GM12878 (cell line): ENCODE measurements at regions not wholly inside any gene's neighbourhood (a gene's known extent, or its start where the extent isn't known, plus 50 kb on each side); places are given as distances from the start of the nearest gene placed in this dataset.

Source experiments
- ATAC-seq: fragments of 200-7000 bp; cut with Tn5 transposase; 3 replicates; pipeline ENCODE4 v1.9.1; 2020; ENCODE audit warnings: mild to moderate bottlenecking, moderate library complexity
- BruUV-seq: library from RNA; stranded (reverse); fragments of 400-500 nt; replicated peaks from 2 replicates; lab custom pipeline; 2021; lab: Mats Ljungman, UMichigan
- CTCF ChIA-PET: fragments of 300-600 bp; sonication (Branson Sonifier 250); formaldehyde crosslinking; extraction: SDS; loops from one replicate; lab custom pipeline; 2021; ENCODE audit warnings: inconsistent platforms; lab: Yijun Ruan, JAX
- POLR2A ChIA-PET: fragments of 350-600 bp; formaldehyde crosslinking; extraction: SDS; loops from one replicate; lab custom pipeline; 2021; ENCODE audit warnings: inconsistent platforms; lab: Charles Lee
- RAD21 ChIA-PET: fragments of 300-600 bp; sonication (Branson Sonifier 250); formaldehyde crosslinking; loops from one replicate; lab custom pipeline; 2023; ENCODE audit warnings: antibody characterized with exemption; ENCODE audit not compliant: unreplicated experiment; lab: Charles Lee
- SMC1A ChIA-PET: fragments of 300-600 bp; sonication (Branson Sonifier 250); formaldehyde crosslinking; loops from one replicate; lab custom pipeline; 2023; ENCODE audit not compliant: unreplicated experiment, uncharacterized antibody; lab: Charles Lee
- DNase-seq: peaks from one replicate; pipeline ENCODE4 v3.0.0-alpha.2; 2011; ENCODE audit warnings: low read depth, low spot score
- FAIRE-seq: peaks from 3 replicates; lab custom pipeline; 2011; peaks lifted over from hg19 to GRCh38; lab: Jason Lieb, UNC
- H2AFZ ChIP-seq: 2 replicates; pipeline ENCODE4 v1.6.0; 2011; ENCODE audit warnings: low read depth, low read length, control low read depth; ENCODE audit not compliant: control insufficient read depth
- H3K27ac ChIP-seq: 2 replicates; pipeline ENCODE4 v1.5.1; 2011; ENCODE audit warnings: control low read depth; ENCODE audit not compliant: control insufficient read depth, insufficient read depth
- H3K27me3 ChIP-seq, 2 experiments: replicated peaks in 1 of 2; 2 replicates each; pipeline versions ENCODE4 v1.6.0 to v1.6.1; 2011; ENCODE audit warnings: low read length in 1 of 2; ENCODE audit not compliant: control insufficient read depth in 2 of 2, insufficient read depth in 2 of 2
- H3K36me3 ChIP-seq, 2 experiments: 2 replicates each; pipeline ENCODE4 v1.5.1; 2011; ENCODE audit warnings: low read length in 1 of 2; ENCODE audit not compliant: control insufficient read depth in 2 of 2, insufficient read depth in 2 of 2
- H3K4me1 ChIP-seq: 2 replicates; pipeline ENCODE4 v1.6.1; 2011; ENCODE audit warnings: mild to moderate bottlenecking, low read length, moderate library complexity, mixed read lengths; ENCODE audit not compliant: control insufficient read depth, insufficient read depth
- H3K4me2 ChIP-seq: 2 replicates; pipeline ENCODE4 v1.6.0; 2011; ENCODE audit warnings: control low read depth; ENCODE audit not compliant: control insufficient read depth, insufficient read depth
- H3K4me3 ChIP-seq: fragments of 200-600 bp; sonication (generic); 2 replicates; pipeline ENCODE4 v1.5.1; 2016
- H3K79me2 ChIP-seq: 2 replicates; pipeline ENCODE4 v1.6.0; 2011; ENCODE audit warnings: low read length; ENCODE audit not compliant: control insufficient read depth, insufficient read depth
- H3K9ac ChIP-seq: 2 replicates; pipeline ENCODE4 v1.8.0; 2011; ENCODE audit warnings: low read length, control low read depth, mixed read lengths; ENCODE audit not compliant: control insufficient read depth, insufficient read depth
- H3K9me3 ChIP-seq: replicated peaks from 3 replicates; pipeline ENCODE4 v1.5.1; 2011; ENCODE audit warnings: mild to moderate bottlenecking, low read length; ENCODE audit not compliant: control insufficient read depth, insufficient read depth
- H4K20me1 ChIP-seq: 2 replicates; pipeline ENCODE4 v1.6.0; 2011; ENCODE audit not compliant: control insufficient read depth, insufficient read depth
- BCL11A ChIP-seq: IDR thresholded peaks from 2 replicates; pipeline ENCODE4 v1.6.1; 2011; ENCODE audit warnings: low read depth, low read length
- BHLHE40 ChIP-seq, 2 experiments: fragments of 450-650 bp in 1 of 2; IDR thresholded peaks; 2 replicates each; pipeline ENCODE4 v1.6.1; 2011 to 2017; ENCODE audit warnings: low read depth in 2 of 2, borderline replicate concordance in 1 of 2, improper control_type of control experiment in 1 of 2, low read length in 1 of 2, mild to moderate bottlenecking in 1 of 2
- BMI1 ChIP-seq: fragments of 450-650 bp; IDR thresholded peaks from 2 replicates; pipeline ENCODE4 v1.6.1; 2016; ENCODE audit warnings: mild to moderate bottlenecking, moderate library complexity, borderline replicate concordance
- KAT2A ChIP-seq: conservative IDR thresholded peaks from 2 replicates; pipeline ENCODE4 v1.6.1; 2011; ENCODE audit warnings: low read depth, low read length; ENCODE audit not compliant: control insufficient read depth
- KLF5 ChIP-seq: fragments of 450-650 bp; IDR thresholded peaks from 2 replicates; pipeline ENCODE4 v1.6.1; 2014; ENCODE audit warnings: mild to moderate bottlenecking; ENCODE audit not compliant: partially characterized antibody
- MAX ChIP-seq: IDR thresholded peaks from 2 replicates; pipeline ENCODE4 v1.6.1; 2012; ENCODE audit warnings: low read depth, low read length, improper control_type of control experiment
- MLLT1 ChIP-seq: fragments of 450-650 bp; IDR thresholded peaks from 2 replicates; pipeline ENCODE4 v1.6.1; 2016; ENCODE audit warnings: mild to moderate bottlenecking
- MYB ChIP-seq: fragments of 150-350 bp; IDR thresholded peaks from 2 replicates; pipeline ENCODE4 v1.6.1; 2014; ENCODE audit warnings: mild to moderate bottlenecking, low read depth, low read length, borderline replicate concordance
- PAX5 ChIP-seq: IDR thresholded peaks from 2 replicates; pipeline ENCODE4 v1.6.1; 2011; ENCODE audit warnings: low read depth, low read length, borderline replicate concordance
- RB1 ChIP-seq: fragments of 450-650 bp; formaldehyde crosslinking; IDR thresholded peaks from 2 replicates; pipeline ENCODE4 v1.6.1; 2017; ENCODE audit warnings: mild to moderate bottlenecking, borderline replicate concordance
- REST ChIP-seq: IDR thresholded peaks from 2 replicates; pipeline ENCODE4 v1.6.1; 2012; ENCODE audit warnings: mild to moderate bottlenecking, low read depth, low read length
- RFX5 ChIP-seq: IDR thresholded peaks from 2 replicates; pipeline ENCODE4 v1.6.1; 2011; ENCODE audit warnings: low read depth, low read length, improper control_type of control experiment
- SMAD5 ChIP-seq: IDR thresholded peaks from 2 replicates; pipeline ENCODE4 v1.6.1; 2016; ENCODE audit warnings: antibody characterized with exemption, low read depth
- USF2 ChIP-seq: IDR thresholded peaks from 2 replicates; pipeline ENCODE4 v1.6.1; 2011; ENCODE audit warnings: low read depth, low read length, improper control_type of control experiment, borderline replicate concordance
- WGBS: methylation state at CpG from one replicate; pipeline ENCODE4 v1.1.6; 2016; ENCODE audit warnings: low lambda C conversion rate; ENCODE audit not compliant: insufficient replicate concordance, insufficient coverage; ENCODE audit errors: missing lambda C conversion rate; 5-methylcytosine and 5-hydroxymethylcytosine counted together
- in situ Hi-C: fragments of 300-500 bp; cut with MboI; formaldehyde crosslinking; loops from 9 replicates; pipeline ENCODE4 v1.14.3; 2018; ENCODE audit warnings: mixed read lengths
- intact Hi-C: fragments of 100-400 bp; cut with micrococcal nuclease; formaldehyde crosslinking; loops from one replicate; pipeline ENCODE4 v1.14.2; 2022; ENCODE audit not compliant: unreplicated experiment

- no peak for TF ChIP-seq PAX5
- TF ChIP-seq KLF5: no peak
- TF ChIP-seq RB1: no peak
- TF ChIP-seq RFX5: no peak
- TF ChIP-seq REST: no peak
- TF ChIP-seq MYB: no peak
- no peak for TF ChIP-seq MAX
- TF ChIP-seq BHLHE40 (IDR thresholded peaks at IDR 0.05; ENCODE audit: borderline replicate concordance in 1 of 2, low read depth in 2 of 2, low read length in 1 of 2): no peak
- no peak for TF ChIP-seq SMAD5
- no peak for TF ChIP-seq MLLT1
- no peak for TF ChIP-seq BCL11A
- TF ChIP-seq USF2: no peak
- TF ChIP-seq BMI1: no peak
- TF ChIP-seq KAT2A: no peak
- 48% methylated on average over 6 of the region's 6 CpGs for WGBS
- Histone ChIP-seq H2AFZ (no peak overlapping the region), H3K79me2 (no peaks in the 10 kb centered on the region), H3K4me1 (no peaks in the 10 kb centered on the region), H4K20me1 (no peaks in the 10 kb centered on the region), H3K9ac (no peak overlapping the region), H3K4me3 (no peak overlapping the region), H3K27ac (no peak overlapping the region), H3K27me3 (no peaks in the 10 kb centered on the region), H3K9me3 (no peaks in the 10 kb centered on the region), H3K4me2 (no peak overlapping the region), H3K36me3 (no peaks in the 10 kb centered on the region)
- ATAC-seq: no peak
- intact Hi-C loops (no loop called here), in situ Hi-C loops (no loop called here)
- no peak for FAIRE-seq
- ChIA-PET CTCF (no interaction called here), POLR2A (no interaction called here), SMC1A (interaction anchor here (0.8 kb wide), 1 partner anchor 19 kb away, joined by 3 read pairs; no protein-coding TSS in a partner anchor), RAD21 (no interaction called here)
- BruUV-seq: no TSS peak
- DNase-seq: no peak
Measured at GRCh38 chr11:91850021-91850420, 374.6 kb upstream of the FAT3 start.
